CD4-positive, alpha-beta T cell treated with Interleukin-10 for 1 hour (primary cell): ENCODE measurements at regions not wholly inside any gene's neighbourhood (a gene's known extent, or its start where the extent isn't known, plus 50 kb on each side); places are given as distances from the start of the nearest gene placed in this dataset.
"Not testable (repeated sequence)": the region's sequence is repeated elsewhere in the genome, so short reads cannot be mapped to it uniquely, and the experiment has no call there.

Experiments
- DNase-seq: peaks from one replicate; pipeline ENCODE4 v3.0.0-alpha.2; 2020

GRCh38 chr5:117588611-117589010 lies 1014.0 kb upstream of the SEMA6A start:
- DNase-seq: no peak

- no peak for DNase-seq
These were observed 1012.5 kb upstream of the SEMA6A start for GRCh38 chr5:117587111-117587510.

- DNase-seq: no peak
These were observed 994.0 kb upstream of the SEMA6A start for GRCh38 chr5:117568622-117569021.

- no peak for DNase-seq
These were observed 993.5 kb upstream of the SEMA6A start for GRCh38 chr5:117568126-117568525.

GRCh38 chr5:117562647-117563046 lies 988.0 kb upstream of the SEMA6A start:
- no peak for DNase-seq

- DNase-seq: no peak
These were observed 986.9 kb upstream of the SEMA6A start for GRCh38 chr5:117561531-117561930.

GRCh38 chr5:117559005-117559844 lies 984.6 kb upstream of the SEMA6A start:
- DNase-seq: no peak

- no peak for DNase-seq
These were observed 976.6 kb upstream of the SEMA6A start for GRCh38 chr5:117551236-117551635.

- DNase-seq: no peak
These were observed 972.6 kb upstream of the SEMA6A start for GRCh38 chr5:117547192-117547591.

GRCh38 chr5:117539692-117540091 lies 965.1 kb upstream of the SEMA6A start:
- no peak for DNase-seq

- no peak for DNase-seq
These were observed 959.2 kb upstream of the SEMA6A start for GRCh38 chr5:117533792-117534191.

- DNase-seq: not testable (repeated sequence)
These were observed 958.5 kb upstream of the SEMA6A start for GRCh38 chr5:117533051-117533670.

- no peak for DNase-seq
These were observed 945.4 kb upstream of the SEMA6A start for GRCh38 chr5:117519957-117520500.

GRCh38 chr5:117504305-117504704 lies 929.7 kb upstream of the SEMA6A start:
- no peak for DNase-seq

GRCh38 chr5:117497601-117498000 lies 923.0 kb upstream of the SEMA6A start:
- DNase-seq: no peak

- DNase-seq: no peak
These were observed 922.2 kb upstream of the SEMA6A start for GRCh38 chr5:117496801-117497200.

- DNase-seq: no peak
These were observed 919.6 kb upstream of the SEMA6A start for GRCh38 chr5:117494188-117494587.

GRCh38 chr5:117488976-117489500 lies 914.4 kb upstream of the SEMA6A start:
- no peak for DNase-seq

GRCh38 chr5:117487556-117487955 lies 912.9 kb upstream of the SEMA6A start:
- no peak for DNase-seq

- DNase-seq: no peak
These were observed 912.3 kb upstream of the SEMA6A start for GRCh38 chr5:117486879-117487391.

GRCh38 chr5:117486261-117486660 lies 911.6 kb upstream of the SEMA6A start:
- DNase-seq: no peak

- no peak for DNase-seq
These were observed 901.3 kb upstream of the SEMA6A start for GRCh38 chr5:117475919-117476318.

- DNase-seq: no peak
These were observed 898.5 kb upstream of the SEMA6A start for GRCh38 chr5:117473165-117473564.
